ENCODE measurements at regions not wholly inside any gene's neighbourhood (a gene's known extent, or its start where the extent isn't known, plus 50 kb on each side); places are given as distances from the start of the nearest gene placed in this dataset.
"Not testable (repeated sequence)": the region's sequence is repeated elsewhere in the genome, so short reads cannot be mapped to it uniquely, and the experiment has no call there.

DNA sequence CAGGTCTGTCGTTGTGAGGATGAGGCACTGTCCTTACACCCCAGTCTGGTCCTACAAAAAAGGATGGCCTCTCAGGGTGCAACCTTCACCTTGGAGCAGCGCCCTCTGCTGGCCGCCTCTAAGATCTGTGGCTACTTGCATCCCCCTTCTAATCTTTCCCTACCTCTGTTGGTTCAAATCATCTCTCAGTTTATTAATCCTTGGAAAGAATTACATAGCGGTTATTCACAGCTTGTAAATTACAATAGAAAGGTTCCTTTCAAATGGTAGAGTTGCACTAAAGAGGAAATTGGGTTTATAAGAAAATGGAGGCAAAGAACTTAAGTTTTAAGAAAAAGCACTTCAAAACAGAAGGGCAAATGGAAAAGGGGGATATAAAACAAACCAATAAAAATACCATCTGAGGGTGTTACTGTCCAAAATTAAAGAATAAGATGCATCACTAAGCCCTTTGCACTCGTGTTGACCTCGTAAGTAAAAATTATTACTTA is 102.0 kb upstream of the PLEKHM1 start:
- DNase-seq = not testable (repeated sequence)

DNA sequence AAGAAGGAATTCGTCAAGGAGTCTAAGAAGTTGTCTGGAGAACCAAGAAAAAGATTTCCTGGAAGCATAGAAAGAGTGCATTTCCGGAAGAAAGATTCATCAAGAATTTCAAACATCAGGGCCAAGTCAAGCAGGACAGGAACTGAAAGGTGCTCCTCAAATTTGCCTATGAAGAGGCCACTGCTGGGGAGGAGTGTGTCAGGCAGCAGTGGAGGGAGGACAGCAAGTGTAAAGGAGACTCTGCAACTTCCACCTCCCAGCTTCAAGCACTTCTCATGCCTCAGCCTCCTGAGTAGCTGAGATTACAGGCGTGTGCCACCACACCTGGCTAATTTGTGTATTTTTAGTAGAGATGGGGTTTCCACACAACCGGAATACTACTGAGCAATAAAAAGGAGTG is 105.8 kb upstream of the PLEKHM1 start:
- DNase-seq = not testable (repeated sequence)

DNA sequence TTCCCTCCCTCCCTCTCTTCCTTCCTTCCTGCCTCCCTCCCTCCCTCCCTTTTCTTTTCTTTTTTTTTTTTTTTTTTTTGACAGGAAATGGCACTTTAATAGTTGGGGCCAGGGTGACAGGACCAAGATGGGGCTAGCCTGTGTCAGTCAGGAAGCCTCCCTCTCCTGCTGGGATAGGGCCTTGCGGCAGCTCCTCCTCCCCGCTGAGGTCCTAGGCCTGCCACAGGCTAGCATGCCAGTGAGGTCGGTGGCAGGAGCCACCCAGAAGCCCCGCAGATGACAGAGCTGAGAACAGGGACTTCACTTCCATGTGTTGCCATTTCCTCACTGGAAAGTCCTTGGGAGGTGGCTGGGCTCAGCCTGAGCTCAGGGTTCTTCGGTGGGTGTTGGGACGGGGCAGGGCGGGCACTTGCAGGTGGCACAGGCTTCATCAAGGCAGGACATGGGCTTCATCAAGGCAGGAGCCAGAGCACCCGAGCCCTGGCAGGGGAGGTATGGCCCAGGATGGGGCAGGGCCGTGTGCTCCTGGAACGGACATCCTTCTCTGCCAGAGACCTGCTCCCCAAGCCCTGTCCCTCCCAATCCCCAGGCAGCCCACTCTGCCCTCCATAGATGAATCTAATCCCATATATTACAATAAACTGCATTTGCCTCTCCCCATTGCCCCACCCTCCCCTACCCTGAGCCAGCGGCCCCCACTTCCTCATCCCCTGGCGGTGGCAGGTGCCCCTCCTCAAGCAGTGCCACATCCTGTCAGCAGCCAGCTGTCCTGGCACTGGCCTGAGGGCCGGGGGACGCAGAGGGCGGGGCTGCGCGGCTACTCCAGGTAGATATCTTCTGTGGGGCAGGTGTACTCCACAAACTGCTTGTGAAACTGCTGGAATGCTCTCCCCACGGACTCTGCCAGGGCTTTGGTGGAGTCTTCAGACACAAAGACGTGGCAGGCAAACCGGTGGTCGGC is 109.8 kb upstream of the PLEKHM1 start:
- not testable (repeated sequence) for DNase-seq

DNA sequence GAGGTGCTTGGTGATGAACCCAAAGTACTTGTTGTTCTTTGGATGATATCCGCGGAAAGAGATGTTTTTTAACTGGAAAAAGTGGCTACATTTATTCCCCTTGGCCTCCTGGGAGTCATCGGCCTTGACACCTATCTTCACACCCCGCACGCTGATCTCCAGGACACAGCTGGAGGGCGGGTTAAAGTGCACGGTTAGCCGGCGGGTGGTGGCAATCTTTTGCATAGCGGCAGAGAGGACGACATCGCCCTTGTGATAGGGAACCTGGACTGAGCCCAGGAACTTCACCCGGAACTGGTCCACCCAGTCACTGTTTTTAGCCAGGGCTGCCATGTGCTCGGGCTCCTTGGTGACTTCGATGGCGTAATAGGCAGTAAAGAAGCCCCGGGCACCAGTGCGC is 110.5 kb upstream of the PLEKHM1 start:
- not testable (repeated sequence) for DNase-seq

DNA sequence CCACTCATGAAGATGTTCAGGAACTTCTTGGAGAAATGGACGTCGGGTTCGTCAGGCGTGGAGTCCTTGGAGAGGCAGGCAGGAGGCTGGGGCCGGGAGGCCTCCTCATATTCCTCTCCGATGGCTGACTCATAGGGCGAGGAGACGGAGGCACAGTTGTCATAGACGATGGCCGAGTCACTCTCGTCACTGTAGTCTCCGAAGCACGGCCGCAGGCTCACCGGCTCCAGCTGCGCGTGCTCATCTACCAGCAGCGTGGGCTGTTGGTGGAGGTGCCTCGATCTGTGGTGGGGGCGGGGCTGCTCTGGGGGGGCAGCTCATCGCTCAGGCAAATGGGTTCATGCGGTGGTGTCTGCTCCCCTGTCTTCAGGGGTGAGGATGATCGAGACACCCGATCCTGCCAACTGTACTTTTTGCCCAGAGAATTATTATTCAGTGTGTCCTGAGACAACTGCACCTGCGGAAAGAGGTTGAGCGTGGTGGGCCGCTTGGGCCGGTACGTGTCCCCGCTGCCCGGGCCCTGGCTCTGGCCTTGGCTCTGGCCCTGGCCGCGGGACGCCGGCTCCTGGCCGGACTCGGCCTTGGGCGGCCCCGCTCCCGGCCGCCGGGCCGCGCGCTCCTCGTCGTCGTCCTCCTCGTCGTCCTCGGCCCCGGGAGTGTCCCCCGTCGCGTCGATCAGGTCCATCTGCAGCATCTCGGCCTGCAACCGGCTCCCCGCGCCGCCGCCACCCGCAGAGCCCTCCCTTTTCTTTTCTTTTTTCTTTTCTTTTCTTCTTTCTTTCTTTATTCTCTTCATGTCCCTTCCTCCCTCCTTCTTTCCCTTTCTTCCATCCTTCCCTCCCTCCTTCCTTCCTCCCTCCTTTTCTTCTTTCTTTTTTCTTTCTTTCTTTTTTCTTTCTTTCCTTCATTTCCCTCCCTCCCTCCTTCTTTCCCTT is 111.4 kb upstream of the PLEKHM1 start:
- not testable (repeated sequence) for DNase-seq

DNA sequence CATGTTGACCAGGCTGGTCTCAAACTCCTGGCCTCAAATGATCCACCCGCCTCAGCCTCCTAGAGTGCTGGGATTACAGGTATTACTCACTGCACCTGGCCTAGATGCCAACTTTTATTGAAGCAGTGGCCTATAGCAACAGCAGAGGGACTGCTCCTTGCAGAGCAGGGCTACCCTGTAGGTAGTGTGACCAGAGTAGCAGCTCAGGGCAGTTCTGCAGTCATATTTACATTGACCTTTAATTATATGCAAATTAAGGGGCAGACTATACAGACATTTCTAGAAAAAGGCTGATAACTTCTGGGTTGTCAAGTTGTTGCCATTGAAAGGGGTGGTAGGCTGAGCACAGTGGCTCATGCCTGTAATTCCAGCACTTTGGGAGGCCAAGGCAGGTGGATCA is 115.2 kb upstream of the PLEKHM1 start:
- DNase-seq = not testable (repeated sequence)

DNA sequence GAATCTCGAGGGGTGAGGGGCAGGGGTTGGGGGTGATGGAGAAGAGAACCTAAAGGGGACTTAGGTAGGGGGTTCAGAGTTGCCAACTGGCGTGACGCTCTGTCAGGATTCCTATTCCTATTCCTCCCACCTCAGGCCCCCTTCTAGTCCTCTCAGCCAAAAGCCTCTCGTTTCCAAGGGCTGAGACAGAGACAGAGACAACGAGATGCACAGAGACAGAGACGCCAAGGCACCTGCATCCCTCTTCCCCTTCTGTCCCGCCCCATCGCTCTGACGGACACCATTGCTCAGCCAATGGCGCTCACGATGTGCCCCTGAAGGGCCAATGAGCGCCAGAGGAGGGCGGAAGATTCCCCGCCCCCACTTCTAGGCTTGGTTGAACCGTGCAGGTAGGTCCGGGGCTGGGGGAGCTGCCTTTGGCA is 129.5 kb upstream of the PLEKHM1 start:
- not testable (repeated sequence) for DNase-seq

DNA sequence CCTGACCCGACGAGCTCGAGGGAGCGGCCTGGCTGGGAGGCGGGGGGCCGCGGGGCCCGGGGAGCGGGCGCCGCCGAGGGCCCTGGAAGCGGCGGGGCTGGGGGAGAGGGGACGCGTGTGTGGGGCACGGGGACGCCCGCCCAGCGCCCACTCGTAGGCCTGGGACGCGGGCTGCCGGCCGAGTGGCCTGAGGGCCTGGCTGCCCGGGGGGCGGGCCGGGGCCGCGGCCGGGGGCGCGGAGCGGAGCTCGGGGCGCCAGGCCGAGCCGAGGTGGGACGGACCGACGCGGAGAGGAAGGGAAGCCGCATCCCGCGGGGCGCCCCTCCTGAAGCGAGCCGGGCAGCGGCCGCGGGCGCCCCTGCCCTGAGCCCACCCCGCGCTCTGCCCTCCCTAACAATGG is 129.9 kb upstream of the PLEKHM1 start:
- not testable (repeated sequence) for DNase-seq

DNA sequence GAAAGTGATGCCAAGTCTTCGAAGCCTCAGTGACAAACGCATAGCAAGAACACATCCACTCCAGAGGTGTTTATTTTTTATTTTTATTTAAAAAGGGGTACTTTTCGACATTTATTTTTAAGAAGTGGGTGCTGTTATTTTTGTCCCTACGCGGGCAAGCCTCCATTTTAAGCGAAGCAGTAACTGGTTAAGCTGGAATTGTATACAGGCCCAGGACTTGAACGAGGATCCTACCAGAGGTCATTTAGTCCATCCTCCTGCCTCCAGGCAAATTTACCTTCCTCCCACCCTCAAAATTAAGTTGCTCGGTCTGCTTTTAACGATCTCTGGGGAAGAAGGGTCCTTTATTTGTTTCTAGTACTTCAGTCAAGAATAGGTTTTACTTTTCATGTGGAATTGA is 130.6 kb upstream of the PLEKHM1 start:
- DNase-seq = not testable (repeated sequence)

DNA sequence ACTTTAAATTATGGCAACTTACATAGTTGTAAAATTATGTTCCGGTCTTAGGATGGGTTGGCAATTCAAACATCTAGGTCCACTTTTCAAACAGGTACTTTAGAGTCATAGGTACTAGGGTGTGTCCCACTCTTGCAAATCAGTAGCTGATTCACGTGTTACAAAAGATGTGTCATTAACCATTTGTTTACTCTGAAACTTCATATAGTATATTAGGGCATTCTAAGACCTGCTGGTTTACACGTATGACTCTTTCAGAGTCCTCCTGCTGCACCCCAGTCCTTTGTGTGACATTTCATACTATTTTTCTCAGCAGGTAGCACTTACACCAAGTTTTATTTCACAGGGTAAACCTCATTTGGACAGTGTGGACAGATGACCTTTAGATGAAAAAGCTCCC is 131.8 kb upstream of the PLEKHM1 start:
- DNase-seq = not testable (repeated sequence)

DNA sequence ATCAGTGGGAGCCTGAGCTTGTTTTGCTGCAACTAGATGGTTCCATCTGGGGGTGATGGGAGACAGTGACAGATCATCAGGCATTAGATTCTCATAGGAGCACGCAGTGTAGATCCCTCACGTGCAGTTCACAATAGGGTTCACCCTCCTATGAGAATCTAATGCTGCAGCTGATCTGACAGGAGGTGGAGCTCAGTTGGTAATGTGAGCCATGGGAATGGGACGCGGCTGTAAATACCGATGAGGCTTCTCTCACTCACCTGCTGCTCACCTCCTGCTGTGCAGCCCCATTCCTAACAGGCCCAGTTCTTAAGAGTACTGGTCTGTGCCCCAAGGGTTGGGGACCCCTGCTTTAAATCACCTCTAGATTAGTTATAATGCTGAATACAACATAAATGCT is 137.5 kb upstream of the PLEKHM1 start:
- DNase-seq = no peak

DNA sequence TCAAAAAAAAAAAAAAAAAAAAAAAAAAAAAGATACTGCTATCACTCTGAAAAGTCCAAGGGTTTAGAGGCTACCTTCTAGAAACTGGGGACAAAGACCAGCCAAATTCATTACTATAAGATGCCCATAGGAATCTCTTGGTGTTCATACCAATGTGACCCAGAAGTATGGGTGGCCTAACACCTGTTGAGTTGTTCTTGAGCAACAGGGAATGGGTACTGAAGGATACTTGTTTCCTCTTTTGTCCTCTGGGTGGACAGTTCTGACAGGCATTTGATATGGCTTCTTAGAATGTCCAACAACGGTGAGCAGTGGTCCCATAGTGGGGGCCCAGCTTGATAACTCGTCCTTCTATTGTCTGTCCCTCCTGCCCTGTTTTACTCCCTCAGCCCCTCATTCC is 141.4 kb upstream of the PLEKHM1 start:
- no peak for DNase-seq

DNA sequence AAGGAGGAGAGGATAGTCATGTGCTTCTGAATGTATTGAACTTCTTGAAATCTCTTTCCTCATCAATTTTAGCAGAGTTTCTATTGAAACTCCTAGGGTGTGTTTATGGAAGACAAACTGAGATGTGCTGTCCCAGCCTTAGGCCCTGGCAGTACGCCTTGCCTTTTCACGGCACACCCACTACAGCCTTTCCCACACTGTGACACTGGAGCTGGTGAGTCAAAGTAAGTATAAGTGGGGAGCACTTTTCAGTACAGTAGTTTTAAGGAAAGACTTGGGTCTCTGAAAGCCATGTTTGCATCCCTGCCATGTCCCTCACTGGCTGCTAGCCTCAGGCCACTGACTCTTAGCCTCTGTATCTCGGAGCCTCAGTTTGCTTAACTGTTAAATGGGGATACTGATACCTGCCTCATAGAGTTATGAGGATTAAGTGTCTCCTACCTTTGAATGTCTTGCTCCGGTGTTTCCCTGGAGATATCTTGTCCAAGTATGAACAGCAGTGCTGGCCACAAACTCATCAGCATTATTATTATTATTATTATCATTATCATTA is 144.7 kb upstream of the CRHR1 start:
- DNase-seq = no peak

DNA sequence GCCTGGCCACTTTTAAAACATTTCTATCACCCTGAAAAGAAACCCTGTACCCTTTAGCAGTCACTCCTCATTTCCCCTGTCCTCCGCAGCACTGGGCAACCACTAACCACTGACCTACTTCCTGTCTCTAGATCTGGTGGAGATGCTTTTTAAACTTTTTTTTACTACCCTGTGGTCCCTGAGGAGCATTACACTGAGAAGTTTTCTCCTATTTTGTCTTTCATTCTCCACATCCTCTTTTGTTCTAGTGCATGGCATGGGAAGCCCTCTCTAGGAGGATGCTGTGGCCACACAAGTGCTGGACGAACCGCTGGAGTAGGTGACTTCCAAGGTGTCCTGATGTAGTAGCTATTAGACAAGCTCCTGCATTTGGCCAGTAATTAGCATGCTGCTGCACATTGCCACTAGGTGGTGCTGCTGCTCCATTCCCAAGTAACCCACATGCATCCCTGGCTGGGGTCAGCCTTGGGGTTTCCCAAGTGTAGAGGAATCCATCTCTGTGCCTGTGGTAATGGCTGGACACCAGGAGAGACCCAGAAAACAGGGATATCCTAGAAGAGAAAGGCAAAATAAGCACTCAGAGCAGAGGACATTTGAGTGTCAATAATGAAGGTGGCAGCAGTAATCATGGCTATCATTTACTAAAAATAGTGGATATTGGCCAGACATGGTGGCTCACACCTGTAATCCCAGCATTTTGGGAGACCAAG is 143.8 kb upstream of the CRHR1 start:
- DNase-seq = no peak

DNA sequence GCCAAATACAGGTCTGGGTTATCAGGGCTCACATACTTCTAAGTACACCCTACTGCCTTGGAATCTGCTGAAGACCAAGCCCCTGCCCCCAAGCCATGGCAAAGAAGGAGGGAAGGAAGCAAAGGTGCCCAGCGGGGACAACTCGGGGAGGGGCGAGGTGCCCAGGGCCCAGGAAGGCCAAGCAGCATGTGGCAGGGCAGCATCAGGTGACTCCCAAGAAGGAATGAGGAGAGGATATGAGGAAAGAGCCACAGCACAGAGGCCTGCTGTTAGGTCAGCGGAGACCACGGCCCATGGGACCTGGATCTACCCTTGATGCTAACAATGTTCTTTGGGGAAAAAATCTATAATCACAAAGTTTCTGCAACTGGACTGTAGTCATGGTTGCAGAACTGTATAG is 142.6 kb upstream of the CRHR1 start:
- no peak for DNase-seq

DNA sequence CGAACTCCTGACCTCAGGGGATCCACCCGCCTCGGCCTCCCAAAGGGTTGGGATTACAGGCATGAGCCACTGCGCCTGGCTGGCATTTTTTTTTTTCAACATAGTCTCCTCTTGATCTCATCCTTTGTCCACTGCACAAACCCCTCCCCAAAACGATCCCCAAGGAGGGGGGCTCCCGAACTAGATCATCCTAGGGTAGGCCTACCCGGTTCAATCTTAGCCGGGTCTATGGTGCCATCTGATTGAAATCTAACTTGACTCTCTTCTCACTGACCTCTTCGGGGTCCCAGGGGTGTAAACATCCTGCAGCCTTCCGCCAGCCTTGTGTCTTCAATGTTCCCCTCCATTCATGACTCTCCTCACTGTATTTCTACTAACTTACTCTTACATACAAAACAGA is 140.5 kb upstream of the CRHR1 start:
- no peak for DNase-seq

DNA sequence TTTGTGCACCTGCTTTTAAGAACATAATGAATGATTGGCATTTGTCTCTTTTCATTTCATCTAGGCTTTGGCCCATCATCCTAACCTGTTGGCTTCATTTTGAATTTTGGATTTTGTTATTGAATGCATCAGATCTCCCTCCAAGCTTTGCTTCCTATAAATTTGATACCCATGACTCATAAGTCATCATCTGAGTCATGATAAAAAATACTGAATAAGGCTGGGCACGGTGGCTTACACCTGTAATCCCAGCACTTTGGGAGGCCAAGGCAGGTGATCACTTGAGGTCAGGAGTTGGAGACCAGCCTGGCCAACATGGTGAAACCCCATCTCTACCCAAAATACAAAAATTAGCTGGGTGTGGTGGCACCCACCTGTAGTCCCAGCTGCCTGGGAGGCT is 139.5 kb upstream of the CRHR1 start:
- DNase-seq = not testable (repeated sequence)

DNA sequence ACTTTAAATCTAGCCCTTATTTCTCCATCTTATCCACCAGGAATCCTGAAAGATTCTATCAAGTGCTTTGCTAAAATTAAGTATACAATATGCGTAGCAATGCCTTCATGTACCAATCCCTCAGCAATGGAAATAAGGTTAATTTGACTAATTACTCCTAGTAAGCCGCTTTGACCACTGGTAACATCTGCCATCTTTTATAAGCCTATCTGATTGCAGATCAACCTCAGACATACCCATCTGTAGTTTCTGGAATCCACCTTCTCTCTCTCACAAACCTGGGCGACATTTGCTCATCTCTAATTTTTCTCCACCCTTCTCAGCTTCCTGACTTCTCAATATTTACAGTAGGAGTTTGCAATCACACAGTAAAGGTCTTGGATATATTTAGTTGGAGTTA is 138.8 kb upstream of the CRHR1 start:
- DNase-seq = no peak

DNA sequence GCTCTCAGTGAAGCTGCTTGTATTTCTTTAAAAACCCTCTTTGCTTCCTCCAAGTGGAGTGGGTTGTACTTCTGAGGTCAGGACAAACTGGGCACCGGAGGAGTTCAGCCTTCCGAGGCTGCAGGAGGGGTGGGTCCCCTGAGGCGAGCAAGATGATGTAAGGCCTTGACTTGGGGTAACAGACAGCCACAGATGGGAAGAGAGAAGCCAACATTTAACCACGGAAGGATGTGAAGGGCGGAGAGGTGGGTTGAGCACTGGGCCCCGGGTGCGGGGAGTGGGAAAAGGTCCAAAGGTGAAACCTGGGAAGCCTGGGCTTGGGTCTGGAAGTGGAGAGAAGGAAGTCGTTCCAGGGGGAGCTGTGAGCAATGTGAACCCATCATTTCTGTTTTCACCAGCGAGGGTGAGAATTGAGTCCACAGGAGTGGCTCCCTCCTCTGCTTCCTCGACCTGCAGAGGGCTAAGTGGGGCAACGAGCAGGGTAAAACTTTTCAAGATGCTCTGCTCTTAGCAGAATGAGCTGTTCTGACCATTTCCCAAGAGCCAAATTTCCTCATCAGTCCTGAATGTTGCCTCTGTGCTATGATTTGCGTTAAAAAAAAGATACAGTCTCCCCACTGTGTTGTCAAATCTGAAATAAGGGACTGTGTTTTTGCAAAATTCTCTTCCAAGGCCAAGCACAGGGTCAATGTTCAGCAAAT is 137.7 kb upstream of the CRHR1 start:
- DNase-seq = no peak

DNA sequence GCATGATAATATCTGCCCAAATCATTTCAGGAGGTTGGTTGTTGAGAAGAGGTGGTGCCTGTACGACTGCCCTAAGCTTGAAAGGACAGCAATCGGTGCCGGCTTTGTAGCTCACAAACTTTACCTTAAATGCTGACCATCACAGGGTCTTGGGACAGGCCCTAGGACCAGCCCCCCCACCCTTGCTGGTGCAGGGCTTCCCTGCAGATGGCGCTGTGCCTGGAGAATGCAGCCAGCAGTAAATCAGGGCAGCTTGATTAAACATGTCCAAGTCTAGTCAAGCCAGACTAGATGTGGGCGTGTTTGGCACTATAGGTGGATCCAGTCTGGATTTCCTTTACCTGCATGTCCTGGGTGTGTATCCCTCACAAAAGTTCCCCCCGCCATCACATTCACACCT is 135.5 kb upstream of the CRHR1 start:
- no peak for DNase-seq

DNA sequence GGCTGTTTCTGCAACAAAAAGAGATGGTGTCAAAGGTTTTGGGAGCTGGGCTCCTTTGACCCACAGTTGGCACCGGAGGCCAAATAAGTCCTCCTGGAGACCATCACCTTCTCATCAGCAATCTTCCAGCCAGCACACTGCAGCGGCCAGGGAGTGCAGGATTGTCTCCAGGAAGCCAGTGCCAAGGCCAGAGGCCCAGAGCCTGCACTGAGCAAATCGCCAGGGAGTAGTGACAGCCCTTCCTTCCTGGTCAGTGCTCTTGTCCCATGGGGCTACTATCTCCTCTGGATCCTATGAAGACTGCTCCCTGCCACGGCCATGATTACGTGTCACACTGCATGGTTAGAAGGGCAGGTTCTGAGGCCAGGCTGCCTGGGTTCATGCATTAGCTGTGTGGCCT is 134.3 kb upstream of the CRHR1 start:
- no peak for DNase-seq

DNA sequence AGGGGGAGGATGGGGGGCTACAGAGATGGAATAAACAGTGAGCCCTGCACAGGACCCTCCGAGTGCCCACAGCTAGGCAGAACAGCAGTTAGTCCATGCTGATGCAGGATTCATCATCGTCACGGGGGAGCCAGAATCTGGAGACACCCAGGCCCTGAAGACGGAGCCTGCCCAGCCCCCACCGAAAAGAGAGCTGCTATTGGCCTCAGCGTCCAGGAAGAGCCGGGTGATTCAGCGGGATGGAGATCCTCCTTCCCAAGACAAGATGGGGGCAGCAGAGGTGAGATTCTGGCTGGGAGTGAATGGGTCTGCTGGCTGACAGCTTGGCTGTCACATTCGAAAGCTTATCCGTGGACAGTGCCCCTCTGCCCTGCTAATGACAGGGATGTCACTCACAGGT is 133.6 kb upstream of the CRHR1 start:
- no peak for DNase-seq

All from NCI-H1092 treated with DMSO at 0.1 percent for 48 hours (cell line).